Posterior cingulate gyrus (tissue), 11 donors: ENCODE measurements at regions not wholly inside any gene's neighbourhood (a gene's known extent, or its start where the extent isn't known, plus 50 kb on each side); places are given as distances from the start of the nearest gene placed in this dataset.
A peak's percentile ranks its signal among the peaks of the same experiment; 100 is the strongest.

Experiments
- DNase-seq, 10 donors: peaks; one replicate each; pipeline versions ENCODE4 v3.0.0 to v3.0.0-alpha.2; 2020 to 2021; ENCODE audit warnings: mixed read lengths in 3 of 10
- intact Hi-C: fragments of 100-400 bp; cut with DNase I; formaldehyde crosslinking; loops from one replicate; pipeline ENCODE4 v1.15.1; 2023

DNA sequence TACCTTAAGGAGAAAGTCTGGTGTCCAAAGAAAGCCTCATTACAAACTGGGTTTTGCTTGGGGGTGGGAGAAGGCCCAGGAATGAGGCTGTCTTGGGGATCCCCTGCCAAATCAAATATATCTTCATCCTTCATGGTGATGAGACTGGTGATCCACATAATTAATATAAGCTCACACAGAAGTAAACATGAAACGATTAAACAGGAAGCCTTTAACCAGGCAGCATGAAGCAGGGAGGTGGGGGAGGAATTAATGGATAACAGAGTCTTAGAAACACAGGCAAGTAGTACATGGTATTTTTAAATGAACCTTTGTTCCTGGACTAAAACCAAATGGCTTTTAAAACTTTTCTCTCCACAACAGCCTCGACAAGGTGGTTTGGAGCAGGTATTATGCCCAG lies 437.5 kb downstream of the TFAP2A start:
- intact Hi-C loops = no loop called here
- no peak for DNase-seq

DNA sequence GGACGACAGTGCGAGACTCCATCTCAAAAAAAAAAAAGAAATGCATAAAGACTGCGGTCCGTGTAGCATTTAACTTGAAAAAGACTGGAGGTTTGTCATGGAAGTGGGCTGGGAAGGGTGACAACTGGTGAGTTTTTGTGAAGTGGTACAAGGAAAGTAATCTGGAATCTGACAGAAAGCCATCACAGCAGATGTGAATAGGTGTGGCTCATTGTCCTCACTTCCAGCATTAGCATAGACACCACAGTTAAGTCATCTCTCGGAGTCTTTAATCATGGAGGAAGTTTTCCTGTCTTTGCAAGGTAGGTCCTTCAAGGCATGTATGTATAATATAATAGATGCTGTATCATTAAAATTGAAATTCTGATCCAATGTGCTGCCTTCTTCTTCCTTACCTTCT lies 453.2 kb downstream of the TFAP2A start:
- DNase-seq = no peak
- intact Hi-C loops = no loop called here

DNA sequence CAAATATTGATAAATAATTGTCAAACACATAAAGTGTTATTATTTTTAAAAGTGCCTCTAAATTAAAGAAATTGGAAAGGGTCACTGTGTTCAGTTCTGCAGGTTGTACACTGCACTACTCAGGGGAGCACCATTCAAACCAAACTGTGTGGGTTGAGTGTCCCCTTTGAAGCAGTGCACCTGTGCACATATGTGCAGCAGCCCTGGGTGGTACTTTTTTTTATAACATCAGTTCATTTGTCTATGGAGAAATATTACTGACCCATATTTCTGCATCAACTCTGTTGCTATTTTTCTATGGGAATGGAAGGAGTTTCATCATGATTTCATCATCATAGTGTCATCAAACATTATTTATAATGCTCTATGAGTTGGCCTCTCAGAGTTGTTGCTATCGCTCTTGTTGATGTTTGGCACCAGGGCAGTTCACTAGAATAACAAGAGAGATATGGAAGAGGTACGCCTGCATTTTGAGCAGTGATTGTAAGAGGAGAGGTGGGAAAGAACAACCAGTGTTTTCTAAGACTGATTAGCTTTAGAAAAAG lies 457.6 kb downstream of the TFAP2A start:
- intact Hi-C loops = no loop called here
- no peak for DNase-seq

DNA sequence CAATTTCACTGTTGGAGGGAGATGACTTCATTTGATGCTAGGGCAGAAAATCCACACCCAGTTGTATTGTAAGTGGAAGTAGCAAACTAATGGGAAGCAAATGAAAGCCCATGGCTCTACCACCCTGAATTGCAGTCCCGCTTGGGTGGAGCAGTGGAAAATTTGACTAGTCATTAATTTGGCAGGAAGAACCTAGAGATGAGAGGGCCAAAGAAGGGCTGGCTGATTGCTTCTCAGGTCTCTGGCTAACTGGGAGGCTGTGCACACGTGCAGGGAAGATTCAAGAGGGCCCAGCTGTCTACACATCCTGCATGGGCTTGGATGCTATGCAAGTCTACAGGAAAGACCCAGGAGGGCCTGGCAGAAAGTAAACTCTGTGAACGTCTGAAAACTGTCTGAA lies 466.2 kb downstream of the TFAP2A start:
- intact Hi-C loops = no loop called here
- DNase-seq = no peak

DNA sequence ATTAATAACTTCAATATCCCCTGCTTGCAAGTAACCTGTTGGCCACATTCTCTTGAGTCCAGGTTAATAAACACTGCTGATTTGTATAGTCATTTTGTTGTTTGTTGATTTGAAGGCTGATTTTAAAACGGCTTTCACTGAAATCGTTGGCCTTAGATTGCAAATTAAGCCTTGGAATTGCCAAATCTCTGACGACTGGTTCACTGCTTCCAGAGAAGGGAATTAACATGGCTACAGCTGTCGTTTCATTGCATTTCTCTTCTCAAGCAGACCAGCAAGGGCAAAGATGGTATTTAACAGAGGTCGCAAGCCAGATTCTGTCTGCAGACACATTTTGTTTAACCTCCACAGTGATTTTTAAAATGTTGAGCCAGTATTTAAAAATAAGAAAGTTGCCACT lies 470.9 kb downstream of the TFAP2A start:
- intact Hi-C loops = no loop called here
- no peak for DNase-seq

DNA sequence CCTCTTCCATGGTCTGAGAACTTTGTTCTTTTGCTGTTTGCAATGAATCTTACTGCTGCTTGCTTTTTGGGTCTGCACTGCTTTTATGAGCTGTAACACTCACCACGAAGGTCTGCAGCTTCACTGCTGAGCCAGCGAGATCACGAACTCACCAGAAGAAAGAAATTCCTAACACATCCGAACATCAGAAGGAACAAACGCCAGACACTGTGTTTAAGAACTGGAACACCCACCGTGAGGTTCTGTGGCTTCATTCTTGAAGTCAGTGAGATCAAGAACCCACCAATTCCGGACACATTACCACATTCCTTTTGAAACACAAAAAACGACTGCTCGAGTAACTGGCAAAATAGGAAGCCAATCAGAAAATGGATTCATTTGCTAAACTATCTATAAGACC lies 471.8 kb downstream of the TFAP2A start:
- intact Hi-C loops = no loop called here
- DNase-seq = no peak

DNA sequence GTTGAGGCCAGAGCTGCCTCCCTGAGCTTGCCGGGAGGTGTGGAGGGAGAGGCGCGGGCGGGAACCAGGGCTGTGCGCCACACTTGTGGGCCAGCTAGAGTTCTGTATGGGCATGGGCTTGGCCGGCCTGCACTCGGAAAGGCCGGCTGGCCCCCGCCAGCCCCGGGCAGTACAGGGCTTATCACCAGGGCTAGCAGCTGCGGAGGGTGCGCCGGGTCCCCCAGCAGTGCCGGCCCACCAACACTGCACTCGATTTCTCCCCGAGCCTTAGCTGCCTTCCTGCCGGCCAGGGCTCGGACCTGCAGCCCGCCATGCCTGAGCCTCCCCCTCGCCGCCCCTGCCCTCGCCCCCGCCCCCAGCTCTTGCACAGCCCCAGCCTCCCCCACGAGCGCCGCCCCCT lies 472.7 kb downstream of the TFAP2A start:
- no peak for DNase-seq
- intact Hi-C loops = no loop called here

DNA sequence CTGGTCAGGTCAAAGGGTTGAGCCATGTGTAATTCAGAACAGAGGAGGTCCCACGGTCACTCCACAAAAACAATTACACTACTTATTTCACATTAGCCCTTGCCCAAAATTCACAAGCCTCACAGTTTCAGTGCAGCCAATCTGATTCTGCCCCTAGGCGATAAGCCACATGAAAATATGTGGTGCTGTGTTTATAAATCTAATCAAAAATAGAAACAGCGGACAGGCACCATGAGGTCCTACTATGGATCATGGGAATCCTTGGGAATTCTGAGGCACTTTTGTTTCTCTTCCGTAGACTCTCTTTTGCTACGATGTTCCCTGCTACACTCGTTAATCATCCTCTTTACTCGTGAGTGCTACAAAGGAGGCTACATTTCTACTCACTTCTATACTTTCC lies 476.1 kb downstream of the TFAP2A start:
- intact Hi-C loops = no loop called here
- DNase-seq = no peak

DNA sequence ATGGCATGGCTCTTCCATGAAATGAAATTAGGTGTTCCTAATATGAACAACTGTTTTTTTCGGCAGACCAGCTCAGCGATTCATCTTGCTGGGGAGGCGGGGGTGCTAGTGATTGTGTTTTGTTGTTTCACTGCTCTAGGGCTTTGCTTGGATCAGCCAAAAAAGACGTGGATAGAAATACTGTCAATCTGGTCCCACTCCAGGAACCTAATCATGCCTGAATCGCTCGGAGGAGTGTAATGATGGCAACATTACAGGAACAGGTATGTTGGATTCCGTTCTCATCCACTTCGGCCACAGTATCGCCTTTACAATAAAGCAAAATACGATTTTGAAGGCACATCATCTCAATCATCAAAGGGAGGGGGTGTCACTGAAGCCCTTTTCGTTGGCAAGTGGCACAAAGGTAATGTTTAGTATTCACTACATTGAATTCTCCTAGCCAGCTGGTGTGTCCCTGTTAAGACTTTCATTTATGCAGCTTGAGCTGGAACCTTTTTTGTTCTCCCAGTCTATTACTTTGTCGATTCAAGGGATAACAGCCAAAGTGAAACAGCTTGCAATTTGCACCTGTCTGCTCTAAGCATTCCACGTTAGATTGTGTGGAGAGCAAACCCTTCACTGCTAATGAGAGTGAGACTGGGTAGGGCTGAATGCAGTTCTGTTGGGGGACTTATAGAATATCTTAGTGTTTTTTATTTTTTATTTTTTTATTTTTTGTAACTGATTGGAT lies 477.7 kb downstream of the TFAP2A start:
- no peak for DNase-seq
- intact Hi-C loops = no loop called here

DNA sequence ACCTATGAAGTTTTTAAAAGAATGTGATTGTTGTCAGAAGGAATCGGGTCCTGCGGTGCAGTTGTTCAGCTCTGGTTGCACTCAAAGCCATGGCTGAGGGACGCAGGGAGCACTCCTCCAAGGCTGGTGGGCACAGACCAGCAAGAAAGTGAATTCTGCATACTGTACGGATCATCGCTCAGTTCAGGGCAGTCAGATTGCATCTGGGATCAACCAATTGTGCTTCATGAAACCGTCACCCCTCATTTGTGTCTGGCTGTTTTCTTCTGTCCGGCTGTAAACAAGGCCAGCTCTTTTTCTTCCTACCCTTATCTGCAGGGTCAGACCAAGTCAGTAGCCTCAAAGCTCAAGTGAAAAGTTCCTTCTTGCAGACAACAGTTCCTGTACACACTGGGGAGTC lies 478.3 kb downstream of the TFAP2A start:
- DNase-seq = peak in 1 of 10 donors; percentile 31
- intact Hi-C loops = no loop called here

DNA sequence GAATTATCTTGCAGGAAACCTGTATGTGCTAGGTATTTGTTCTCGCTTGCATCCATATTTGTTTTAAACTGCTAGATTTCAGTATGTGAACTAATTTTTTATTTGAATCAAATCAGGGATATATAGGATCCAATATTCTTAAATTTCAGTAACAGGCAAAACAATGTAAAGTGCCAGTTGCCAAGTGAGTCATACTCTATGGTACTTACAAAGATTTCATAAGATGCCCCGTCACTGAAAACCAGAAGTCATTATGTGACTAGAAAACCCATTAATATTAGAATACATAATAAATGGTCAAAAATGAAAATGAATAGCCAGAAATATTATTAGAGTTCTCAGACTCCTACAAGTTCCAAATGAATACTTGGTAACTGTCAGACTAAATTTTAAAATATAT lies 481.2 kb downstream of the TFAP2A start:
- DNase-seq = no peak
- intact Hi-C loops = no loop called here

DNA sequence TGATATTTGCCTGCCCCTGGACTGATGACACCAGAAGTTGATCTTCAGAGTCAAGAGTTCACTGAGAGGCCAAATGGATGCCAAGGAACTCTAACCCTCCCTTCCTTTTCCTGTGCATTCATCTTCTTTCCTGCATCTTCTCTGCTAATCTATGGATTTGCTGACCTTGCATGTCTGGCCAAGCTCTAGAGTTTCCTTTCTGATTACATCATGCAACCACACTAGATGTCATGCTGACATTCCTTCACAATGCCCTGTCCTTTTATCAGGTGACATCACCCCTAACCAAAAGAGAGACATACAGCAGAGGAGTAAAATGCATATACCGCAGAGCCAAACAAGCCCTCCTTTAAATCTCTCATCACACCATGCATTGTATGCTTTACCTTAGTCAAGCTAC lies 487.6 kb downstream of the TFAP2A start:
- DNase-seq = no peak
- intact Hi-C loops = no loop called here

DNA sequence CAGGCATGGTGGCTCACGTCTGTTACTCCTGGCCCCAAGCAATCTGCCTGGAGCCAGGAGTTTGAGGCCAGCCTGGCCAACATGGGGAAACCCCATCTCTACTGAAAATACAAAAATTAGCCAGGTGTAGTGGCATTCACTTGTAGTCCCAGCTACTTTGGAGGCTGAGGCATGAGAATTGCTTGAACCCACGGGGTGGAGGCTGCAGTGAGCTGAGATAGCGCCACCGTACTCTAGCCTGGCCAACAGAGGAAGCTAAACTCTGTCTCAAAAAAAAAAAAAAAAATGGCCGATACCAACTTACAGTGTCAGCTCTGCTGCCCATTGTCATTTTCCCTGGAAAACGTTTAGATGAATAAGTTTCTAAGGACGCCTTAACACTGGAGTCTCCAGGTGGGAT lies 489.9 kb downstream of the TFAP2A start:
- peak in 1 of 10 donors; percentile 17 for DNase-seq
- intact Hi-C loops = no loop called here

DNA sequence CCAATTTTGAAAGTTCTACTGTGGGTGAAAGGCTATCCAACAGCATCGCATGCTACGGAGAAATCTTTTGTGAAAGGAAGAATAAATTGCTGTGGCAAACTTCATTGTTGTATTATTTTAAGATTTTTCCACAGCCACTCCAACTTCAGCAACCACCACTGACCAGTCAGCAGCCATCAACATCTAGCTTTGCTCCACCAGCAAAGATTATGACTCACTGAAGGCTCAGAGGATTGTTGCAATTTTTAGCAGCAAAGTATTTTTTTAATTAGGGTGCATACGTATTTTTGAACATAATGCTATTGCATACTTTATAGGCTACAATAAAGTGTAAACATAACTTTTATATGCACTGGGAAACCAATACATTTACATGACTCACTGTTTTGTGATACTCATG lies 493.5 kb downstream of the TFAP2A start:
- intact Hi-C loops = no loop called here
- no peak for DNase-seq

DNA sequence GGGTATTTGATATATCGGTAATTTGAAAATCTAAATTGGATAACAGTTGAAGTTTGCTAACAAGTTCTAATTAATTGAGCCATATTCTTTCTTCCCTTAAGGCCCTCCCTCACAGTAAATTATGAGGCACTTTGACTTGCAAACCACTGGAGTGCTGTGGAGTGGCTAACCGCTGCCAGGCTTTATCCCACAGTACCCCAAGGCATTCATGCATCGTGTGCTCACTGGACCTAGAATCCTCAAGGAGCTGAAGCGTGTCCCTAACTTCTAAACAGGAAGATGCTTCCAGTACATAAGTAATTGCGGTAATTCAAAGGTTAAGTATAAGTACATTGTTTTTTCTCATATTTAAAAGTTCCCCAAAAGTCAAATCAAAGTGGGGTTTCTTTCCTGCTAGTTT lies 499.9 kb downstream of the TFAP2A start:
- no peak for DNase-seq
- intact Hi-C loops = no loop called here

DNA sequence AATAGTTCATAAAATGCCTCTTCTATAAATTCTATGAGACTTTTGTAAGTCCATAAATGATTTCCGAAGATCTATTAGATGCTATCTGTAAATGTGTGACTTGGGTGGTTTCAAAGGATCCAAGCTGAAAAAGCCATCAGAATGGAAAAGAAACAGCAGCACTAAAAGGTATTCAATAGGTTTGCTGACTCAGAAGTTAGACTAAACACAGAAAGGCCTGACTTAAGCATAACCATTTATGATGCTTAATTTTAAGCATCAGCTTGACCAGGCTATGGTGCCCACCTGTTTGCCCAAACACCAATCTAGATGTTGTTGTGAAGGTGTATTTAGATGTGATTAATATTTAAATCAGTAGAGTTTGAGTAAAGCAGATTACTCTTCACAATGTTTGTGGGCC lies 513.5 kb downstream of the TFAP2A start:
- no peak for DNase-seq
- intact Hi-C loops = no loop called here

DNA sequence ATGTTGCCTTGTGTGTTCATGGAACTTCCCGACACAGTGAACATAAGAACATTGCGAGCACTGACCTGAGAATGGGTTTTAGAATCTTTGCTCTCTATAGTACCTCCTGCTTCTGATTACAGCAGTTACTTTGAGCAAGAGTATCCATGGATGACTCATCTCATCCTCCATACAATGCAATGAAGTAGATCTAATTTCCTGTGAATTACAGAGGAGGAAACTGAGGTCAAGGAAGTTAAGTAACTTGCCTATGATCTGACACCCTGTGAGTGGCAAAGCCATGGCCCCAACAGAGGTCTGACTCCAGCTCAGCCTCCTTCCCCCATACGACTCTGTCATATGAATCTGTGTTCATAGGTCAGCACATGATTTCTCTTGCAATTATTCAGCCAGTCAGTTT lies 518.1 kb downstream of the TFAP2A start:
- no peak for DNase-seq
- intact Hi-C loops = no loop called here

DNA sequence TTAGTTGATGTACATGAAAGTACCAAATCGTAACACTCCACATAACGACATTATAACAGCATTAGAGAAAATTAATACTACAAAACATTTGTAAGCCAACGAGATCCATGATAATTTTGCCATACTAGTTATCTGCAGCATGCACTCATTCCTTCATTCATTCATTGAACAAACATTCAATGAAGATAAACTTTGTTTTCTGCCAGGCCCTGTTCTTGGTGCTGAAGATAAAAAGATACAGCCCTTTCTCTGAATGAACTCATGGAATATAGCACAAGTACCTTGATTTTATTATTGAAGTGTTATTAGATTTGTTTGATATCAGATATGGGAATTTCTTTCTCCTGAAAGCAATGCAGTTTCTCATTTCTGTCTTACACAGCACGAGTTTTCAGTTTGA lies 524.0 kb downstream of the TFAP2A start:
- DNase-seq = no peak
- intact Hi-C loops = no loop called here

DNA sequence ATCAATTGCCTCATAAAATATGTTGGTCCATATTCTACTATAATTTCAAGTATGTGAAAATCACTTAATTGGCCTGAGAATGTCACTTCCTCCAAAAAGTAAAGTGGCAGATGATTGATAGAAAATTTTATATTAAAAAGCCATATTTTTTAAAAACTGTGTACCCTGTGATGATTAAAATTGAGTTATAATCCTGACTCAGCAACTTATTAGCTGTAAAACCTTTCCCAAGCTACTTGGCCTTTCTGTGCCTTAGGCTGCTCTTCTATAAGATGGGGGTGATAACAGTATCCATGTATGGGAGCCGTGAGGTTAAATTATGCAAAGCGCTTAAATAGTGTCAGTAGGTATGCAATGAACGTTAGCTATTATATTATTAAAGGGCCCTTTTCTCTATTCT lies 524.4 kb downstream of the TFAP2A start:
- intact Hi-C loops = no loop called here
- DNase-seq = no peak

DNA sequence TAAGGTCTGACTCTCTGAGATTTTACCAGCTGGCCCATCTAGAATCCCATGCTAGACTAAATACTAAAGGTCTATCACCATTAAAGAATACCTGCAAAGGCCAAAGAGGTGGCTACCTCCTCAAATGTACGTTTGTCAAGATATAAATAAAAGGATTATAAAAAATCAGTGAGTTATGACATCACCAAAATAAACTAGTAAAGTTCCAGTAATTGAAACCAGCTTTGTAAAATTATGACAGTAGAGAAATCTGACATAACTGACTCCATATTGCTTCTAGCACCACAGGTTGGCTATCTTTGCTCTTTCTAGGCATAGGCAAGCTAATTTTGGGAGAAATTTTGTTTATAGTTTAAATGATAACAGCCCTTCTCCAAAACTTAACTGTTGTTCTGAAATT lies 536.3 kb downstream of the TFAP2A start:
- DNase-seq = no peak
- intact Hi-C loops = no loop called here

DNA sequence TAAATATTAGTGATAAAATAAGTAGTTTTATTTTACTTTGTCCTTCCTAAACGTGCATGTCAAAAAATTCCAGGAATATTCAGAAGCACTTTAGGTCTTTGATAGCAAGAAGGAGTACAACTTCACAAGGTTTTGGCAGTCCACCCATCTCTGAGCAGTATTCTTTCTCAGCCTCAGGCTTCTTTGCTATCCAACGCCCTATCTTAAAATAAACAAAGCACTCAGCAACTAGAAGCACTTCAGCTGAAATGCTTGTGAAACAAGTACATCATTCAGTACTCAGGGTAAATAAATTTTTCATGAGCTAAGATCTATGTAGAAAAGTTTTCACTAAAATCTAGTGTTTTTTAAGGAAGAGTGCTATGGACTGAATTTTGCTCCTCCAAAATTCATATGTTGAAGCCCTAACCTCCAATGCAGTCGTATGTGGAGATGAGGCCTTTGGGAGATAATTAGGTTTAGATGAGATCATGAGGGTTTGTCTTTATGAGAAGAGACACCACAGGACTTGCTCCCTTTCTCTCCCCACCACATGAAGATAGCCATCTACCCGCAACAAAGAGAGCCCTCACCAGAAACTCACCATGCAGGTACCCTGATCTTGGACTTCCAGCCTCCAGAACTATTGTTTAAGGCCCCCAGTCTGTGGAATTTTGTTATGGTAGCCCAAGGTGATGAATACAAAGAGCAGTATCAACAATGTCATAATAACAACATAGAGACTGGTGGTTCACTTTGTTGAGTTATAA lies 539.1 kb downstream of the TFAP2A start:
- intact Hi-C loops = no loop called here
- DNase-seq = no peak

DNA sequence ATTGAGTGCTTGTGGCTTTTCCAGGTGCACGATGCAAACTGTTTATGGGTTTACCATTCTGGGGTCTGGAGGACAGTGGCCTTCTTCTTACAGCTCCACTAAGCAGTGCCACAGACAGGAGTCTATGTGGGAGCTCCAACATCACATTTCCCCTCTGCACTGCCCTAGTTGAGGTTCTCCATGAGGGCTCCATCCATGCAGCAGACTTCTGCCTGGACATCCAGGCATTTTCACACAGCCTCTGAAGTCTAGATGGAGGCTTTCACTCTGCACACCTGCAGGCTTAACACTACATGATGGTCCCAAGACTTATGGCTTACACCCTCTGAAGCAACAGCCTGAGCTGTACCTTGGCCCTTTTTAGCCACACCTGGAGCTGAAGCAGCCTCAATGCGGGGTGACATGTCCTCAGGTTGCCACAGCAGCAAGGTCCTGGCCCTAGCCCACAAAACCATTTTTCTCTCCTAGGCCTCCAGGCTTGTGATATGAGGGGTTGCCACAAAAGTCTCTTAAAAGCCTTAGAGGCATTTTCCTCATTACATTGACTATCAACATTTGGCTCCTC lies 552.2 kb downstream of the TFAP2A start:
- DNase-seq = no peak

More for the DNA sequence above, 552.2 kb downstream of the TFAP2A start:
- intact Hi-C loops = no loop called here
